Endothelial cell of umbilical vein (primary cell): ENCODE measurements at regions not wholly inside any gene's neighbourhood (a gene's known extent, or its start where the extent isn't known, plus 50 kb on each side); places are given as distances from the start of the nearest gene placed in this dataset.

Experiments used
- BruUV-seq: library from RNA; stranded (reverse); fragments of 400-500 nt; replicated peaks from 2 replicates; lab custom pipeline; 2021; lab: Mats Ljungman, UMichigan
- CTCF ChIA-PET: fragments of 300-600, 350-600 bp; sonication (Branson Sonifier 250); formaldehyde crosslinking; loops from one replicate; lab custom pipeline; 2021; ENCODE audit warnings: antibody characterized with exemption, inconsistent platforms; lab: Charles Lee
- POLR2A ChIA-PET: fragments of 300-600, 350-600 bp; sonication (Branson Sonifier 250); formaldehyde crosslinking; loops from one replicate; lab custom pipeline; 2021; ENCODE audit warnings: antibody characterized with exemption, inconsistent platforms; lab: Charles Lee
- DNase-seq: peaks from one replicate; pipeline ENCODE4 v3.0.0-alpha.2; 2011; ENCODE audit warnings: low read depth, low spot score
- FAIRE-seq: peaks from 2 replicates; lab custom pipeline; 2011; peaks lifted over from hg19 to GRCh38; lab: Jason Lieb, UNC
- H2AFZ ChIP-seq: 2 replicates; pipeline ENCODE4 v1.6.0; 2012; ENCODE audit warnings: low read depth, low read length, control low read depth, inconsistent platforms
- H3K27ac ChIP-seq: 2 replicates; pipeline ENCODE4 v1.5.1; 2011; ENCODE audit warnings: low read depth, mild to moderate bottlenecking, control low read depth, low read length, moderate library complexity; ENCODE audit not compliant: insufficient read depth
- H3K27me3 ChIP-seq, 2 experiments: 2 replicates each; pipeline versions ENCODE4 v1.6.0 to v1.6.1; 2011; ENCODE audit warnings: low read length in 2 of 2, mixed read lengths in 1 of 2; ENCODE audit not compliant: control insufficient read depth in 2 of 2, insufficient read depth in 2 of 2
- H3K36me3 ChIP-seq, 2 experiments: 2 replicates in 1 of 2; 3 replicates in 1 of 2; pipeline ENCODE4 v1.5.1; 2011; ENCODE audit warnings: low read length in 2 of 2, mild to moderate bottlenecking in 1 of 2, moderate library complexity in 1 of 2; ENCODE audit not compliant: control insufficient read depth in 2 of 2, insufficient read depth in 2 of 2; ENCODE audit errors: extremely low read depth in 1 of 2
- H3K4me1 ChIP-seq: 3 replicates; pipeline ENCODE4 v1.5.1; 2011; ENCODE audit warnings: mild to moderate bottlenecking, low read length; ENCODE audit not compliant: control insufficient read depth, insufficient read depth; ENCODE audit errors: extremely low read depth
- H3K4me2 ChIP-seq: 2 replicates; pipeline ENCODE4 v1.6.1; 2011; ENCODE audit warnings: low read length, control low read depth, mixed read lengths; ENCODE audit not compliant: insufficient read depth
- H3K4me3 ChIP-seq, 3 experiments: fragments of 200-600 bp in 1 of 3; sonication (generic), shearing (Covaris generic) in 1 of 3; replicated peaks in 1 of 3; 2 replicates each; pipeline ENCODE4 v1.5.1; 2011 to 2016; ENCODE audit warnings: control low read depth in 3 of 3, low read length in 3 of 3, mild to moderate bottlenecking in 2 of 3, inconsistent platforms in 1 of 3, low read depth in 1 of 3, moderate library complexity in 1 of 3; ENCODE audit not compliant: insufficient read depth in 1 of 3
- H3K79me2 ChIP-seq: 2 replicates; pipeline ENCODE4 v1.6.0; 2012; ENCODE audit warnings: low read length, inconsistent platforms; ENCODE audit not compliant: control insufficient read depth, insufficient read depth
- H3K9ac ChIP-seq: replicated peaks from 2 replicates; pipeline ENCODE3; 2011; ENCODE audit warnings: low read length, control low read depth; ENCODE audit not compliant: insufficient read depth; ENCODE audit errors: extremely low read depth
- H3K9me1 ChIP-seq: replicated peaks from 3 replicates; pipeline ENCODE4 v1.6.0; 2011; ENCODE audit warnings: mild to moderate bottlenecking, low read length; ENCODE audit not compliant: control insufficient read depth, insufficient read depth; ENCODE audit errors: extremely low read depth
- H3K9me3 ChIP-seq: replicated peaks from 2 replicates; pipeline ENCODE4 v1.5.1; 2012; ENCODE audit warnings: low read length, inconsistent platforms; ENCODE audit not compliant: control insufficient read depth, insufficient read depth
- H4K20me1 ChIP-seq: replicated peaks from 2 replicates; pipeline ENCODE3; 2011; ENCODE audit warnings: mild to moderate bottlenecking, low read length; ENCODE audit not compliant: control insufficient read depth, insufficient read depth; ENCODE audit errors: extremely low read depth
- CTCF ChIP-seq, 2 donors: IDR thresholded peaks; 1 replicate in 1 of 2; 2 replicates in 1 of 2; pipeline ENCODE4 v1.5.1; 2011; ENCODE audit warnings: low read length in 2 of 2, mild to moderate bottlenecking in 2 of 2, moderate library complexity in 2 of 2, control low read depth in 1 of 2, inconsistent platforms in 1 of 2, low read depth in 1 of 2; ENCODE audit not compliant: insufficient read depth in 1 of 2; ENCODE audit errors: extremely low read depth in 1 of 2
- EZH2 ChIP-seq: IDR thresholded peaks from 2 replicates; pipeline ENCODE4 v1.6.1; 2012; ENCODE audit warnings: borderline replicate concordance, low read depth, mild to moderate bottlenecking, moderate library complexity, low read length, inconsistent platforms; ENCODE audit not compliant: severe bottlenecking
- FOS ChIP-seq: IDR thresholded peaks from 2 replicates; pipeline ENCODE4 v1.6.1; 2011; ENCODE audit warnings: mild to moderate bottlenecking, low read length, moderate library complexity, borderline replicate concordance; ENCODE audit not compliant: insufficient read depth
- GATA2 ChIP-seq: IDR thresholded peaks from 2 replicates; pipeline ENCODE4 v1.7.0; 2011; ENCODE audit warnings: low read depth, mild to moderate bottlenecking, moderate library complexity, mixed read lengths, low read length; ENCODE audit not compliant: insufficient read length, insufficient read depth
- JUN ChIP-seq: IDR thresholded peaks from 2 replicates; pipeline ENCODE4 v1.6.1; 2011; ENCODE audit warnings: borderline replicate concordance, low read depth; ENCODE audit not compliant: insufficient read length, insufficient read depth
- MAX ChIP-seq: IDR thresholded peaks from 2 replicates; pipeline ENCODE4 v1.6.1; 2011; ENCODE audit not compliant: insufficient read depth, insufficient read length
- MYC ChIP-seq: IDR thresholded peaks from one replicate; pipeline ENCODE4 v1.6.1; 2011; ENCODE audit warnings: mild to moderate bottlenecking, low read depth, low read length
- POLR2A ChIP-seq: IDR thresholded peaks from 2 replicates; pipeline ENCODE4 v1.6.1; 2012; ENCODE audit warnings: low read depth, mild to moderate bottlenecking, control low read depth, low read length
- POLR2AphosphoS5 ChIP-seq: IDR thresholded peaks from 2 replicates; pipeline ENCODE4 v1.6.1; 2012; ENCODE audit warnings: low read depth, mild to moderate bottlenecking, control low read depth, low read length, moderate library complexity; ENCODE audit not compliant: insufficient read depth
- dilution Hi-C: fragments of 300-500 bp; cut with MboI; formaldehyde crosslinking; loops from one replicate; pipeline ENCODE4 v1.15.0; 2019; ENCODE audit warnings: low sequenced_read_pairs; ENCODE audit not compliant: extremely low pct_ligation_motif_present
- intact Hi-C: fragments of 100-400 bp; cut with micrococcal nuclease; formaldehyde crosslinking; loops from one replicate; pipeline ENCODE4 v1.10.0; 2022

GRCh38 chrX:94612140-94612539 lies 938.1 kb downstream of the FAM133A start:
- no peak overlapping the region for H3K9ac ChIP-seq
- H3K4me1 ChIP-seq: no peaks in the 10 kb centered on the region
- TF ChIP-seq JUN: no peak
- no peak for TF ChIP-seq CTCF (IDR thresholded peaks at IDR 0.05; ENCODE audit: extremely low read depth in 1 of 2, insufficient read depth in 1 of 2, low read depth in 1 of 2, low read length in 2 of 2)
- TF ChIP-seq MYC: no peak
- no peak for TF ChIP-seq POLR2A
- no peak for TF ChIP-seq FOS
- TF ChIP-seq MAX: no peak
- no peak for TF ChIP-seq EZH2
- no peak for TF ChIP-seq POLR2AphosphoS5
- no peak for TF ChIP-seq GATA2
- dilution Hi-C loops (no loop called here), intact Hi-C loops (no loop called here)
- no peaks in the 10 kb centered on the region for H4K20me1 ChIP-seq
- H3K36me3 ChIP-seq: no peaks in the 10 kb centered on the region
- no peak overlapping the region for H3K4me3 ChIP-seq
- H3K9me3 ChIP-seq: no peaks in the 10 kb centered on the region
- no peak overlapping the region for H3K4me2 ChIP-seq
- no peaks in the 10 kb centered on the region for H3K27me3 ChIP-seq
- no peak overlapping the region for H3K27ac ChIP-seq
- no peak overlapping the region for H2AFZ ChIP-seq
- DNase-seq (no peak), FAIRE-seq (no peak)
- no peaks in the 10 kb centered on the region for H3K79me2 ChIP-seq
- CTCF ChIA-PET: no interaction called here
- POLR2A ChIA-PET: no interaction called here
- H3K9me1 ChIP-seq: no peaks in the 10 kb centered on the region
- no TSS peak for BruUV-seq
